Stimulated activated CD4-positive, alpha-beta T cell treated with anti-CD3 and anti-CD28 coated beads, Interleukin-12 subunit alpha, Interleukin-12 subunit beta, amount 100 ng/mL, for 4 hours (primary cell): ENCODE measurements at regions not wholly inside any gene's neighbourhood (a gene's known extent, or its start where the extent isn't known, plus 50 kb on each side); places are given as distances from the start of the nearest gene placed in this dataset.

Experiments used
- DNase-seq: peaks from one replicate; pipeline ENCODE4 v3.0.0-alpha.2; 2020

DNA sequence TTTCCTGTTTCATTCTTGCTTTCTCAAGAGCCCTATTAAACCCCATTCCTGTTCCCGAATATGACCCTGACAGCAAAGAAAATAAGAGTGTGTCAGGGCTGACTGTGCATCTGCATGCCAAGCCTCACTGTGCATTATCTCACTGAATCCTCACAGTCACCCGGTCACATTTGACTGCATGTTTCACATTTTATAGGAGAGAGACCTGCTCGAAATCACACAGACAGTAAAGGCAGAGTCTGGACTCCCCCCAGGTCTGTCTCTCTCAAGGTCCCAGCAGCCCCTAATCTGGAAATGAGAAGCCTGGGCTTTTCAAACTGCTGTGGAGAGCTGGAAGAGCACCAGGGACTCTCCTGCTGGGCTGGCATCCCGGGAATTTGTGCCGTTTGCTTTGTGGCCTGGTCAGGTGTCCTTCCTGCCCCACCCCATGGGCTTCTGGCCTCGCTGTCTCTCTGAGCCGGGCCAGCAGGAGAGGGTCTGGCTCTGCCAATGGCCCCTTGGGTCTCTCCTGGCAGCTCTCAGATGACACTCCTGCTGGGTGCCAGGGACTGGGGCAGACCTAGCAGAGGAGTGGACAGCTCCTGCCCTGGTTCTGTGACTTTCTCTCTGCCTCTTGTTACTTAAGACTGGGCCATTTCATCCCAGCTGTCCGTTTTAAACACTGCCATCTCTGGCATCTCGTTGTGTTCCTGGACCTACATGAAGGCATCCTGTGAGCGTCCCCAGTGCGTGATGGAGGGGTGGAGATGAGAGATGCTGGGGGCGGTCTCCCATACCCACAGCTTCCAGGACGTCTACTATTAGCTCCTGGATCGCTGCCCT is 173.6 kb downstream of the ARHGAP12 start:
- no peak for DNase-seq

GRCh38 chr10:31753681-31754080 is 174.9 kb downstream of the ARHGAP12 start:
- DNase-seq = no peak

DNA sequence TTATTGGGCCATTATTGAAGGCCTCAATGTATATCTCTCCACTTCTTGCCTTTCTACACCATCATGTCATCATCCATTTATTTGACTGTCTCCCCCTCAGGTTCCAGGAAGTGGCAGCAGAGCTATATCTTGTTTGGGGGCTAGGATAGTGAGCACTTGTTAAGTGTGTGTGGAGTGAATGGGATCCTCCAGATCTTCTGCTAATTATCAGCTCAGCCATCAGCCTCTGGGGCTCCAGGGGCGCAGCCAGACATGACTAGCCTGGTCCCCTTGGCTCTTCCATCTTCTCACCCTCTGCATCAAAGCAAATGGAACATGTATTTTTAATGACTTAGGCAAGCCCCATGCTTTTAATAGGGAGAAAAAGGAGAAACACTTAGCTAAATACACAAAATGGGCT is 176.5 kb downstream of the ARHGAP12 start:
- no peak for DNase-seq

- no peak for DNase-seq
These were observed 176.9 kb downstream of the ARHGAP12 start for GRCh38 chr10:31751738-31752080.

DNA sequence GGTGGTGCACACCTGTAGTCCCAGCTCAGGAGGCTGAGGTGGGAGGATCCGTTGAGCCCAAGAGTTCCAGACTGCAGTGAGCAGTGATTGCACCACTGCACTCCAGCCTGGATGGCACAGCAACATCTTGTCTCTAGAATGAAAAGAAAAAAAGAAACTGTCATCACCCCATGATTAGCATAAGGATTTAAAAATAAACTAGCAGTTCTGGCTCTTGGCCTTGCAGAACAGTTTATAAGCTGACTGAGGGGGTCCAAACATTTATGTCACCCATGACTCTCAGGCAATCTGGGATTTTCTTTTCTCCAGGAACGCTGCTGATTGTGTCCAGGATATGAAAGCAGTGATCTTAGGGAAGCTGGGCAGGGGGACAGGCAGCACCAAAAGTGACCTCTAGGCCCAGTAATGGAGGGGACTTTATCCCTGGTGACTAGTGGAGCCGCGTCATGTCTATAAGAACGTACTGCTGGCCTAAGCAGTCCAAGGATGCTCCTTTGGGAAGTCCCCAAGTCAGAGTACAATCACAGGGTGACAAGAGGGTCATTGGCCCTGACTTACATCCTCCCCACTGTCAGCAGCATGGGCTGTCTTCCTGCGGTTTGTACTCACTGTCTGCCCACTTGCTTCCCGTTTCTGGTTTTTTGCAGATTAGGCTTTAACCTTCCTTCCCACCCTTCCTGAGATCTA is 177.4 kb downstream of the ARHGAP12 start:
- DNase-seq = no peak

- no peak for DNase-seq
These were observed 178.4 kb downstream of the ARHGAP12 start for GRCh38 chr10:31749981-31750840.

DNA sequence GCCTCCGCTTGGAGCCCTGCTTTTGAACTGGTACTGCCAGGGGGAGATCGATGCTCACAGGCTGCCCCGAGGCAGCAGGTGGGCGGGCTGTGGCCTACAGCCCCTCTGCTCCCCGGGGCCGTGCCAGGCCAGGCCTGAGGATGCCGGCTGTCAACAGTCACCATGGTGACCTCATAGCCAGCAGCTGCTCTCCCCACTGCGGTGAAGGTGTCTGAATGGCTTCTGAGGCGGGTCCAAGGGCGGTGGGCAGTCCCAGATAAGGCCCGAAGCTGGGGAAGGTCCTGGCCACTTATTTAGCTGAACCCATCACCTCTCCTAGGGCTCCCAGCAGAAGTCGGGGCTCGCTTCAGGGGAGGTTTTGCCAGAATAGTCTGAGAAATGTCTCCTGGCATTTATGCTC is 179.3 kb downstream of the ARHGAP12 start:
- DNase-seq = no peak

- peak; percentile 32 for DNase-seq
These were observed 182.8 kb downstream of the ARHGAP12 start for GRCh38 chr10:31745612-31746376.

DNA sequence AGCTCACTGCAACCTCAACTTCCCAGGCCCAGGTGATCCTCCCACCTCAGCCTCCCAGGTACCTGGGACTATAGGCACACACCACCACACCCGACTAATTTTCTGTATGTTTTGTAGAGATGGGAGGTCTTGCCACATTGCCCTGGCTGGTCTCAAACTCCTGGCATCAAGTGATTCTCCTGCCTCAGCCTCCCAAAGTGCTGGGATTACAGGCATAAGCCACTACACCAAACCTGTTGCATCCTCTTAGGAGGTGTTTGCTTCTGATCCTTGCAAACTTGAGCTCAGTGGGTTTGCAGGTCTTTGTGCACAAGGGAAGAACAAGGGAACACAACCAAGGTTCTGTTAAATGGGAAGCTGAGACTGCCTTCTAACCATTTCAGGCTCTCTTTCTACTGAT is 184.6 kb downstream of the ARHGAP12 start:
- DNase-seq = no peak

GRCh38 chr10:31742255-31742654 is 186.4 kb downstream of the ARHGAP12 start:
- no peak for DNase-seq

- no peak for DNase-seq
These were observed 187.2 kb downstream of the ARHGAP12 start for GRCh38 chr10:31741473-31741872.

- DNase-seq = no peak
These were observed 188.9 kb downstream of the ARHGAP12 start for GRCh38 chr10:31739711-31740110.

- DNase-seq = no peak
These were observed 189.5 kb downstream of the ARHGAP12 start for GRCh38 chr10:31739146-31739545.

- DNase-seq = no peak
These were observed 196.9 kb downstream of the ARHGAP12 start for GRCh38 chr10:31731711-31732110.

GRCh38 chr10:31730776-31731175 is 197.9 kb downstream of the ARHGAP12 start:
- no peak for DNase-seq

DNA sequence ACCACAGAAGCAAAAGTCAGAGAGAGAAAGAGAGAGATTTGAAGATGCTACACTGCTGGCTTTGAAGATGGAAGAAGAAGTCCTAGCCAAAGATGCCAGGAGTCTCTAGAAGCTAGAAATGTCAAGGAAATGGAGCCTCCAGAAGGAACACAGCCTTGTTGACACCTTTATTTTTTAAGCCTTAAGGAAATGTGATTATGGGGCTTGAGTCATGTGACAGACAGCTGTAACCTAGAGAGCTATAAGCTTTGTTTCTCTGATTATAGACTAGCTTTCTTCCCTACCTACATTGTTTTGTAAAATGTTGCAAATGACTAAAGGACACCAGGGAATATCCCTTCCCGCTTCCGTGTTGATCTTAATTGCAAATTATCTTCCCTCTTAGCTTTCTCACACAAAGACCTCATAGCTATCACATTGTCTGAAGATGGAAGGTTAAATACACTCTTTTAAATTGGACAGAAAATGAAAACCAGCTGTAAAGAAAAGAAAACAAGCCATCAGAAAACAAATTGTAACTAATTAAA is 199.9 kb downstream of the ARHGAP12 start:
- DNase-seq = no peak

GRCh38 chr10:31725436-31725835 is 203.2 kb downstream of the ARHGAP12 start:
- no peak for DNase-seq

GRCh38 chr10:31724296-31724695 is 204.3 kb downstream of the ARHGAP12 start:
- no peak for DNase-seq

DNA sequence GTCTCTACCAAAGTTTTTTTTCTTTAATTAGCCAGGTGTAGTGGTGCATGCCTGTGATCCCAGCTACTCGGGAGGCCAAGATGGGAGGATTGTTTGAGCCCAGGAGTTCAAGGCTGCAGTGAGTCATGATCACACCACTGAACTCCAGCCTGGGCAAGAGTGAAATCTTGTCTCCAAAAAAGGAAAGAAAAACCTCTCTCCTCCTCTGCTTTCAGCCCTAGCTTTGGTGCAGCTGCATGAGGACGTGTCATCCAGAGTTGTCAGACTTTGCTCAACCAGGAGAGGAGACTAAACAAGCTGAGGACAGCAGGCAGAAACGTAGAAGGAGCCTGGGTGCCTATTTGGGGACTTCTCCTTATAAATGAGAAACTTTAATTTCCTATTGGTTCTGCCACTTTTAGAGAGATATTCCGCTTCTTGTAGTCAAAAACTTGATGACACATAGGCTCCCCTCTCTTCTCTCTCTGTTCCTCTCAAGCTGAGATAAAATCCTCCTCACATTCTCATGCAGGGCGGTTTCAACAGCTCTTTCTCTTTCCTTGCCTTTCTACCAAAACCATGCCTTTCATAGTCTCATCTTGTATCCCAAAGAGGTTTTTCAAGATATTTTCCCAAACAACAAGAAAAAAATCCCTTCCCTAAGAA is 205.4 kb downstream of the ARHGAP12 start:
- no peak for DNase-seq

DNA sequence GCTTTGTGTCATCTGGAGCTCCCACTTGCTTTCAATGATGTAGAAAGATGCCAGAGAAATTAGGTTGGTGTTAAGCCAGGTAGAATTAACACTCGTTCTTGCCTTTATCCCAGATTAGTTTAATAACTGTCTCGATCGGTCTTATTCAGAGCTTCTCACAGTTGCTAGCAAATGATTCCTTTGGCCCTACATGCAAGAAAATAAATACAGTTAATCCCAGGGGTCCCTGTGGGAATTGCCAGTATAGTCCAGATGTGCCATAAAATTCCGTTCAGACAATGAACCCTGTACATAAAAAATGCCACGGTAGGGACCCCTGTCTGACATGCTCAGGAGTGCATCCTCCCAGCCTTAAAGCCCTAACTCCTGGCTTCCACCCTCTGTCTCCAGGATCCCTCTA is 207.5 kb downstream of the ARHGAP12 start:
- no peak for DNase-seq

DNA sequence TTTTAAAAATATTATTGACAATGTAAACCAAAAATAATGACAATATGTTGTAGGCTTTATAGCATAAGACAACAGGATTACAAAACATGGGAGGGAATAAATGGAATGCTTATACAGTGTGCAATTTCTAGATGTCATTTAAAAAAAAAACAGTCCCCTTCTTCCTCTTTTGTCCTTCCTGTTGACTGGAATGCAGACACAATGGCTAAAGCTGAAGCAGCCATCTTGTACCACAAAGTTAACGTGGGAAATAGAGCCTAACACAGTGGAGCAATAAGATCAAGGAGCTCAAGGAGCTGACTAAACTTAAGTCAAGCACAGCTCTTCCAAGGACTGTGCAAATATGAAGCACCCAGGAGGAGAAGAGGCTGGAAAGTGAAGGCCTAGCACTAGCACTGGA is 208.1 kb downstream of the ARHGAP12 start:
- no peak for DNase-seq

DNA sequence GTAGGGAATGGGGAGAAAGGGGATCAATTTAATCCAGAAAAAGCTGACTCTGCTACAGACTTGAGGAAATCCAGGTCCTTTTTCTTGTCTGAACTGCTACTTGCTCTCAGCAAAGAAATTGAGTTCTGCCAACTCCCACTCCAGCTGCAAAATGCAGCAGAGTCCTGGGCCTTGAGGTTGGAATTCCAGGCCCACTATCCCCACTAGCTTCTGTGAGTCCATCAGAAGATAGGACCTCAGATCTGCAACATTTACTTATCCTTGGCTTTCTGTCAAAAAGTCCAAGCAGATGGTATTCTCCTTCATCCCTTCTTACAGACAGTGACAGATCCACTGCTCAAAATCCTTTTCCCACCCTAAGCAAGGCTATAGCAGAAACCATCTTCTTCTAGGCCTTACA is 219.2 kb downstream of the ARHGAP12 start:
- DNase-seq = no peak
